Mesenchymal stem cell (in vitro differentiated cells and primary cell): ENCODE measurements at regions not wholly inside any gene's neighbourhood (a gene's known extent, or its start where the extent isn't known, plus 50 kb on each side); places are given as distances from the start of the nearest gene placed in this dataset.
"Not testable (repeated sequence)": the region's sequence is repeated elsewhere in the genome, so short reads cannot be mapped to it uniquely, and the experiment has no call there.

ENCODE experiments used
- DNase-seq: peaks from one replicate; pipeline ENCODE4 v3.0.0-alpha.2; 2013
- H2AFZ ChIP-seq: one replicate; pipeline ENCODE4 v1.6.1; 2013; ENCODE audit warnings: low read depth, mild to moderate bottlenecking, control low read depth, inconsistent platforms, low read length, moderate library complexity
- H2AK5ac ChIP-seq: 2 replicates; pipeline ENCODE4 v1.6.1; 2013; ENCODE audit warnings: low read length, moderate library complexity, mild to moderate bottlenecking, inconsistent platforms; ENCODE audit not compliant: severe bottlenecking
- H2BK120ac ChIP-seq: one replicate; pipeline ENCODE4 v1.6.1; 2013; ENCODE audit warnings: low read depth, mild to moderate bottlenecking, inconsistent platforms, low read length, moderate library complexity
- H2BK12ac ChIP-seq, 2 experiments: one replicate each; pipeline ENCODE4 v1.6.1; 2013; ENCODE audit warnings: inconsistent platforms in 2 of 2, low read length in 2 of 2, mild to moderate bottlenecking in 2 of 2, moderate library complexity in 2 of 2, control low read depth in 1 of 2
- H2BK15ac ChIP-seq: one replicate; pipeline ENCODE4 v1.6.1; 2013; ENCODE audit warnings: mild to moderate bottlenecking, low read depth, inconsistent platforms; ENCODE audit not compliant: poor library complexity, severe bottlenecking
- H2BK5ac ChIP-seq: 2 replicates; pipeline ENCODE4 v1.6.1; 2013; ENCODE audit warnings: low read depth, mild to moderate bottlenecking, low read length, control low read depth, inconsistent platforms; ENCODE audit not compliant: poor library complexity, severe bottlenecking
- H3K14ac ChIP-seq, 2 experiments: one replicate each; pipeline ENCODE4 v1.6.1; 2013; ENCODE audit warnings: inconsistent platforms in 2 of 2, low read length in 2 of 2, control low read depth in 1 of 2, mild to moderate bottlenecking in 1 of 2, moderate library complexity in 1 of 2
- H3K18ac ChIP-seq, 2 experiments: one replicate each; pipeline ENCODE4 v1.6.1; 2013; ENCODE audit warnings: inconsistent platforms in 2 of 2, low read length in 2 of 2, control low read depth in 1 of 2, low read depth in 1 of 2, mild to moderate bottlenecking in 1 of 2
- H3K23ac ChIP-seq, 2 experiments: one replicate each; pipeline ENCODE4 v1.6.1; 2013; ENCODE audit warnings: inconsistent platforms in 2 of 2, low read length in 2 of 2, mild to moderate bottlenecking in 2 of 2, moderate library complexity in 2 of 2, control low read depth in 1 of 2
- H3K27ac ChIP-seq: 2 replicates; pipeline ENCODE4 v1.5.1; 2013; ENCODE audit warnings: mild to moderate bottlenecking, moderate library complexity, low read length, control low read depth, inconsistent platforms; ENCODE audit not compliant: poor library complexity, severe bottlenecking
- H3K27me3 ChIP-seq, 2 experiments: 2 replicates each; pipeline versions ENCODE4 v1.6.1 to v1.7.0; 2013; ENCODE audit warnings: low read length in 2 of 2, mild to moderate bottlenecking in 2 of 2, moderate library complexity in 2 of 2, control low read depth in 1 of 2, inconsistent platforms in 1 of 2; ENCODE audit not compliant: control insufficient read depth in 1 of 2, insufficient read depth in 1 of 2
- H3K36me3 ChIP-seq, 2 experiments: 2 replicates each; pipeline versions ENCODE4 v1.6.1 to v1.7.0; 2013; ENCODE audit warnings: low read length in 2 of 2, control low read depth in 1 of 2, inconsistent platforms in 1 of 2, low read depth in 1 of 2, mild to moderate bottlenecking in 1 of 2; ENCODE audit not compliant: insufficient read depth in 2 of 2, control insufficient read depth in 1 of 2
- H3K4ac ChIP-seq, 2 experiments: one replicate each; pipeline ENCODE4 v1.6.1; 2013; ENCODE audit warnings: inconsistent platforms in 2 of 2, low read length in 2 of 2, mild to moderate bottlenecking in 2 of 2, moderate library complexity in 2 of 2, control low read depth in 1 of 2, low read depth in 1 of 2
- H3K4me1 ChIP-seq: 2 replicates; pipeline ENCODE4 v1.6.1; 2013; ENCODE audit warnings: low read depth, low read length, control low read depth; ENCODE audit not compliant: control insufficient read depth, insufficient read depth
- H3K4me2 ChIP-seq: 2 replicates; pipeline ENCODE4 v1.6.1; 2013; ENCODE audit warnings: low read length, mild to moderate bottlenecking, inconsistent platforms; ENCODE audit not compliant: poor library complexity, severe bottlenecking
- H3K4me3 ChIP-seq, 2 experiments: 2 replicates each; pipeline versions ENCODE4 v1.5.1 to v1.7.0; 2013; ENCODE audit warnings: low read length in 2 of 2, mild to moderate bottlenecking in 2 of 2, control low read depth in 1 of 2, low read depth in 1 of 2; ENCODE audit not compliant: insufficient read depth in 1 of 2
- H3K79me1 ChIP-seq: replicated peaks from 2 replicates; pipeline ENCODE4 v1.6.1; 2013; ENCODE audit warnings: mild to moderate bottlenecking, control low read depth, low read length, inconsistent platforms; ENCODE audit not compliant: poor library complexity, severe bottlenecking
- H3K9ac ChIP-seq: 2 replicates; pipeline ENCODE4 v1.7.0; 2013; ENCODE audit warnings: mild to moderate bottlenecking, low read length, moderate library complexity
- H3K9me3 ChIP-seq: 2 replicates; pipeline ENCODE4 v1.7.0; 2013; ENCODE audit warnings: mild to moderate bottlenecking, low read length; ENCODE audit not compliant: control insufficient read depth
- H4K8ac ChIP-seq: one replicate; pipeline ENCODE4 v1.6.1; 2013; ENCODE audit warnings: inconsistent platforms, mild to moderate bottlenecking, low read length, moderate library complexity
- H4K91ac ChIP-seq: one replicate; pipeline ENCODE4 v1.6.1; 2013; ENCODE audit warnings: mild to moderate bottlenecking, low read length, inconsistent platforms
- WGBS: methylation state at CpG from one replicate; pipeline ENCODE4 v1.1.7; 2013; ENCODE audit warnings: mixed read lengths; 5-methylcytosine and 5-hydroxymethylcytosine counted together

DNA sequence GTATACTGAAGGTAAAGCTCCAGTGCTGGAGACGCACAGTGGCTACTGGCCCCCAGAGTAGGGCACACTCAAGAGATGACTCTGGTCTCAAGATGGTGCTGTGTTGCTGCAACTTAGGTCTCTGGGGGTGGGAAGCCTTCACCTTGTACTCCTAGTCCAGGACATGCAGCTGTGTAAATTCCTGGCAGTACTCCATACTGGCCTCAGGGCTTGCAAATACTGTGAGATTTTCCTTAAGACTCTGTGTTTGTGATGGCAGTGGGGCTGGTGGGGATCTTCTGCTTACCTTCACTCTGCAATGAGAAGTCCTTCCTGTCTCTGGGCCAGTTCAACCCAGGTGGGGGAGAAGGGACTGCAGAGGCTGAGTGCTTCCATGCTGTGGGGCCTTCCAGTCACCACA is 102.9 kb downstream of the THSD1 start:
- H2BK12ac ChIP-seq, H2BK120ac ChIP-seq, H2AK5ac ChIP-seq, DNase-seq, H3K4me1 ChIP-seq, H3K27ac ChIP-seq, H3K36me3 ChIP-seq, H3K4me2 ChIP-seq, H4K8ac ChIP-seq, H2BK15ac ChIP-seq, H3K79me1 ChIP-seq, H3K23ac ChIP-seq, H2AFZ ChIP-seq, H3K14ac ChIP-seq, H3K27me3 ChIP-seq, H3K18ac ChIP-seq, H3K4me3 ChIP-seq, H3K9me3 ChIP-seq, H3K4ac ChIP-seq, H3K9ac ChIP-seq, H4K91ac ChIP-seq, H2BK5ac ChIP-seq: not testable (repeated sequence)
- no CpG with 5 or more reads among the region's 1 CpG for WGBS

DNA sequence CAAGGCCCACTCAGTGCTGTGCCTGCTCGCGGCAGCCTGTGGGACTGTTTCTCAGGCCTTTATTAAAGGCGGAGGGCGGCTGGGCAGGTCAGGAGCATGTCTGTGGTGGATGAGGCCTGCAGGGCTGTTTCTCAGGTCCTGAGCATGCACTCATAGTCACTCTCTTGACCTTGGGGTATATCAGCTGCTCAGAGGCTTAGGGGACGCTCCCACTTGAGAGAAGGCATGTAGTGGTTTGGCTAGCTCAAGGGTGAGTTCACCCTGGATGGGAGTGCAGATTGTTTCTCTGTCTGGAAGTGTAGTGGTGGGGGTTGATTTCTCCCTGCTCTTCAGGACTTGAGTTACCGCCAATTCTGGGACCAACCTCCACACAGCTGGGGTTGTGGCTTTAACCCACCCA is 103.3 kb downstream of the THSD1 start:
- DNase-seq, H2BK120ac ChIP-seq, H3K18ac ChIP-seq, H3K79me1 ChIP-seq, H4K91ac ChIP-seq, H3K14ac ChIP-seq, H3K4me2 ChIP-seq, H3K4me1 ChIP-seq, H2AK5ac ChIP-seq, H3K4ac ChIP-seq, H3K27me3 ChIP-seq, H3K9ac ChIP-seq, H3K23ac ChIP-seq, H3K27ac ChIP-seq, H3K4me3 ChIP-seq, H4K8ac ChIP-seq, H3K36me3 ChIP-seq, H2BK15ac ChIP-seq, H2AFZ ChIP-seq, H2BK12ac ChIP-seq, H2BK5ac ChIP-seq, H3K9me3 ChIP-seq: not testable (repeated sequence)
- WGBS: no CpG with 5 or more reads among the region's 6 CpGs

DNA sequence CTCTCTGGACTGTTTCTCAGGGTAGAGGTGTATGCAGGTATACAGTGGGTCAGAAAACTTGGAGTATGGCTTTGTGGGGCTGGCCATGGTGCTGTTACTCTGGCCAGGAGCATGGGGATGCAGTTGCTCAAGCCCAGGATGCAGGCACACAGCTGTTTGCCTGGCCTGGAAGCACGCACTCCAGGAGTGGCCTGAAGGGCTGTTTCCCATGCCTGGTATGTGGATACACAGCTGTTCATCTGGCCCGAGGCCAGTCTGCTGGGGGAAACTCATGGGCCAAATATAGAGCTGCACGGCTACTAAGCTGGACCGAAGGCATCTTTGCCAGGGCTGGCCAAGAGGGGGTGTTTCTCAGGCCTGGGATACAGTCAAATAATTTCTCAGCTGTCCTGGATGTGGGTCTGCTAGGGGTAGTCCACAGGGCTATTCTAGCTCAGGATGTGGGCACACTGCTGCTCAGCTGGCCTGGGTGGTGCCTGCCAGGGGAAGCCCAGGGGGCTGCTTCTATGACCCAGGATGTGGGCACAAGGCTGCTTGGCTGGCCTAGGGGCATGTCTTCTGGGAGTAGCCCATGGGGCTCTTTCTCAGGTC is 104.1 kb downstream of the THSD1 start:
- H2AK5ac ChIP-seq: not testable (repeated sequence)

DNA sequence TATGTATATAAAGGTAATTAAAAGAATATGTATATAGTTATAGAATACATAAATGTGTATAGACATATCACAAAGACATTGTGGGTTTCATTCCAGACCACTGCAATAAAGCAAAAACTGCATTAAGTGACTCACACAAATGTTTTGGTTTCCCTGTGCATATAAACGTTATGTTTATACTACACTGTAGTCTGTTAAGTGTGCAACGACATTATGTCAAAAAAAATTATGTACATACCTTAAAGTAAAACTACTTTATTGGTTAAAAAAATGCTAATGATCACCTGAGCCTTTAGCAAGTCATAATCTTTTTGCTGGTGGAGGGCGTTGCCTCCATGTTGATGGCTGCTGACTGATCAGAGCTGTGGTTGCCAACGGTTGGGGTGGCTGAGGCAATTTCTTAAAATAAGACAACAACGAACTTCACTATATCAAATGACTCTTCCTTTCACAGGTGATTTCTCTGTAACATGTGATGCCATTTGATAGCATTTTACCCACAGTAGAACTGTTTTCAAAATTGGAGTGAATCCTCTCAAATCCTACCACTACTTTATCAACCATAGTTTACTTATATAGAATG is 107.8 kb downstream of the THSD1 start:
- not testable (repeated sequence) for H2BK5ac ChIP-seq, H3K4ac ChIP-seq
- 78% methylated on average over 1 of the region's 5 CpGs for WGBS

More for the DNA sequence above, 104.1 kb downstream of the THSD1 start:
- not testable (repeated sequence) for H2BK120ac ChIP-seq, H3K79me1 ChIP-seq, H3K36me3 ChIP-seq, H3K27ac ChIP-seq, H3K4me3 ChIP-seq, H3K9ac ChIP-seq, H3K23ac ChIP-seq, H3K18ac ChIP-seq, H3K9me3 ChIP-seq, H3K14ac ChIP-seq, H3K27me3 ChIP-seq, H2BK5ac ChIP-seq, H3K4ac ChIP-seq, H4K8ac ChIP-seq, H3K4me1 ChIP-seq, H2BK12ac ChIP-seq, H2AFZ ChIP-seq, H2BK15ac ChIP-seq, H3K4me2 ChIP-seq, DNase-seq, H4K91ac ChIP-seq
- 100% methylated on average over 2 of the region's 4 CpGs for WGBS

More for the DNA sequence above, 107.8 kb downstream of the THSD1 start:
- not testable (repeated sequence) for DNase-seq, H3K27ac ChIP-seq, H3K23ac ChIP-seq, H3K4me2 ChIP-seq, H3K9ac ChIP-seq, H3K27me3 ChIP-seq, H3K36me3 ChIP-seq, H3K14ac ChIP-seq, H3K4me1 ChIP-seq, H4K91ac ChIP-seq, H3K9me3 ChIP-seq, H2BK15ac ChIP-seq, H3K18ac ChIP-seq, H2AFZ ChIP-seq, H4K8ac ChIP-seq, H2BK120ac ChIP-seq, H2BK12ac ChIP-seq, H2AK5ac ChIP-seq, H3K79me1 ChIP-seq, H3K4me3 ChIP-seq
